Left lung (tissue), 4 donors: ENCODE measurements at regions not wholly inside any gene's neighbourhood (a gene's known extent, or its start where the extent isn't known, plus 50 kb on each side); places are given as distances from the start of the nearest gene placed in this dataset.

Experiments used
- ATAC-seq: fragments of 200-7000 bp; cut with Tn5 transposase; one replicate; pipeline ENCODE4 v1.9.1; 2020; ENCODE audit warnings: moderate library complexity
- DNase-seq, 4 donors: peaks; one replicate each; pipeline ENCODE4 v3.0.0-alpha.2; 2013 to 2020
- H3K27ac ChIP-seq, 2 donors: fragments of 200-600 bp; sonication (generic) in 1 of 2; one replicate each; pipeline versions ENCODE4 v1.5.0 to v1.8.0; 2020 to 2021
- H3K27me3 ChIP-seq, 2 donors: fragments of 200-600 bp; sonication (generic) in 1 of 2; one replicate each; pipeline versions ENCODE4 v1.5.0 to v1.8.0; 2020 to 2021
- H3K36me3 ChIP-seq, 2 donors: fragments of 200-600 bp; sonication (generic) in 1 of 2; one replicate each; pipeline versions ENCODE4 v1.5.0 to v1.8.0; 2020 to 2021
- H3K4me1 ChIP-seq, 2 donors: fragments of 200-600 bp; one replicate each; pipeline ENCODE4 v1.8.0; 2021
- H3K4me3 ChIP-seq, 2 donors: fragments of 200-600 bp; sonication (generic) in 1 of 2; one replicate each; pipeline versions ENCODE4 v1.5.0 to v1.8.0; 2020 to 2021; ENCODE audit warnings: mild to moderate bottlenecking in 1 of 2
- H3K9me3 ChIP-seq, 2 donors: fragments of 200-600 bp; sonication (generic) in 1 of 2; one replicate each; pipeline versions ENCODE4 v1.5.0 to v1.8.0; 2020 to 2021
- CTCF ChIP-seq, 2 donors: fragments of 200-600 bp; sonication (generic) in 1 of 2; IDR thresholded peaks; one replicate each; pipeline versions ENCODE4 v1.5.0 to v1.8.0; 2021; ENCODE audit warnings: antibody characterized with exemption in 2 of 2
- intact Hi-C, 2 donors: fragments of 100-400 bp; cut with DNase I; formaldehyde crosslinking; loops; one replicate each; pipeline versions ENCODE4 v1.11.2 to v1.14.2; 2022
- donor health status: DM: no; HTN: yes; CAD: no.
- donor health status: DM: no; HTN: no; CAD: no.

- Histone ChIP-seq H3K27me3 (no peaks in the 10 kb centered on the region), H3K4me3 (no peak overlapping the region), H3K27ac (no peak overlapping the region), H3K4me1 (no peaks in the 10 kb centered on the region), H3K9me3 (peaks cover 0 to 5% of the 10 kb centered on the region in 2 donors), H3K36me3 (no peaks in the 10 kb centered on the region)
- intact Hi-C loops: no loop called here
- no peak for DNase-seq
- no peak for ATAC-seq
- TF ChIP-seq CTCF (IDR thresholded peaks at IDR 0.05): no peak
These were observed 61.6 kb upstream of the BTC start for GRCh38 chr4:74855879-74856278.

GRCh38 chr4:74848774-74849173 lies 54.5 kb upstream of the BTC start:
- no peak overlapping the region for H3K4me3 ChIP-seq
- intact Hi-C loops: no loop called here
- H3K27ac ChIP-seq: no peak overlapping the region
- no peak for TF ChIP-seq CTCF (IDR thresholded peaks at IDR 0.05)
- no peaks in the 10 kb centered on the region for H3K4me1 ChIP-seq
- DNase-seq (no peak), ATAC-seq (no peak)
- no peaks in the 10 kb centered on the region for H3K36me3 ChIP-seq
- H3K27me3 ChIP-seq: no peaks in the 10 kb centered on the region
- peaks cover 0 to 19% of the 10 kb centered on the region in 2 donors for H3K9me3 ChIP-seq

GRCh38 chr4:74845834-74846233 lies 51.5 kb upstream of the BTC start:
- intact Hi-C loops: no loop called here
- H3K36me3 ChIP-seq: no peaks in the 10 kb centered on the region
- no peak for TF ChIP-seq CTCF (IDR thresholded peaks at IDR 0.05)
- H3K9me3 ChIP-seq: peaks cover 0 to 13% of the 10 kb centered on the region in 2 donors
- H3K4me3 ChIP-seq: no peak overlapping the region
- H3K27ac ChIP-seq: no peak overlapping the region
- no peaks in the 10 kb centered on the region for H3K27me3 ChIP-seq
- H3K4me1 ChIP-seq: no peaks in the 10 kb centered on the region
- no peak for ATAC-seq
- no peak for DNase-seq
